ENCODE measurements at regions not wholly inside any gene's neighbourhood (a gene's known extent, or its start where the extent isn't known, plus 50 kb on each side); places are given as distances from the start of the nearest gene placed in this dataset.

DNA sequence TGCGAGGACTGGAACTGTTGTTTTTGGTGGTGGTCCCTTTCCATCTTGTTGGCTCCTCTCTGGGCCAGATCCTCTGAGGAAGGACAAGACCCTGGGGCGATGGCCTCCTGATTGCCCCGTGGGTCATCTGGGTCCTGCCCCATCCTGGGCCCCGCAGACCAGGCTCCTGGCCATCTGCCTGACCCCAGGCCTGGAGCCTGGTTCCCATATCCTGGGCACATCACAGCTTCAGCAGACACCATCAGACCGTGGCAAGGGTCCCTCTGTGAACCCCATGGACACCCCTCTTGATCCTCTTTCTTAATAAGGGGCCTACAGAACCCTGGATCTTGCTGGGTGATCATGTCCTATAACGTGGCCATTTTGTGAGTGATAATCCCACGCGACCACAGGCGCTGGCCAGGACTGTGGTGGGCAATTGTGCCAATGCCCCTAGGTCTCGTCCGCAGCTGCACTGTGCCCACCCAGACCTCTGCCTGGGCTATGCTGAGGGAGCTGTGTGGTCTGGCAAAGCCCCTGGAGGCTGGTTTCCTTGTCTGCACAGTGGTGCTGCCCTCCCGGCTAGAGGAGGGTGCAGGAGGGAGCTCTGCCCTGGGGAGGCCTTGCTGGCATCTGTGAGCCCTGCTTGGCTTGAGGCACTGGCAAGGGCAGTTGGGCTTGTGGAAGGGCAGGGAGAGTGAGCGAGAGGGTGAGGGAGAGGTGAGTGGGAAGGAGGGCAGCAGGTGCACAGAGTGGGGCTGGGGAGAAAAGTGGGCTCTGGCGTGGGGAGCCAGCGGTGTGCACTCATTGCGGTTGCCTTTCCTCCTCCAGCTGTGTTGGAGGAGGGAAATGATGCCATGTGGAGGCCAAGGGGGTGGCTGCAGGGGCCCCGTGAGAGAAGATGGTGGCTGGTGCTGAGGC, 53.1 kb upstream of the PRR23E start:
- no peak for TF ChIP-seq EZH2 (IDR thresholded peaks at IDR 0.05; ENCODE audit: borderline replicate concordance, low read depth, low read length, severe bottlenecking)
- TF ChIP-seq, protein P1, sequence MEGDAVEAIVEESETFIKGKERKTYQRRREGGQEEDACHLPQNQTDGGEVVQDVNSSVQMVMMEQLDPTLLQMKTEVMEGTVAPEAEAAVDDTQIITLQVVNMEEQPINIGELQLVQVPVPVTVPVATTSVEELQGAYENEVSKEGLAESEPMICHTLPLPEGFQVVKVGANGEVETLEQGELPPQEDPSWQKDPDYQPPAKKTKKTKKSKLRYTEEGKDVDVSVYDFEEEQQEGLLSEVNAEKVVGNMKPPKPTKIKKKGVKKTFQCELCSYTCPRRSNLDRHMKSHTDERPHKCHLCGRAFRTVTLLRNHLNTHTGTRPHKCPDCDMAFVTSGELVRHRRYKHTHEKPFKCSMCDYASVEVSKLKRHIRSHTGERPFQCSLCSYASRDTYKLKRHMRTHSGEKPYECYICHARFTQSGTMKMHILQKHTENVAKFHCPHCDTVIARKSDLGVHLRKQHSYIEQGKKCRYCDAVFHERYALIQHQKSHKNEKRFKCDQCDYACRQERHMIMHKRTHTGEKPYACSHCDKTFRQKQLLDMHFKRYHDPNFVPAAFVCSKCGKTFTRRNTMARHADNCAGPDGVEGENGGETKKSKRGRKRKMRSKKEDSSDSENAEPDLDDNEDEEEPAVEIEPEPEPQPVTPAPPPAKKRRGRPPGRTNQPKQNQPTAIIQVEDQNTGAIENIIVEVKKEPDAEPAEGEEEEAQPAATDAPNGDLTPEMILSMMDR (IDR thresholded peaks at IDR 0.05; ENCODE audit: extremely low read depth in 1 of 2, insufficient read depth in 1 of 2, low read depth in 1 of 2, low read length in 2 of 2) = no peak
